Pons (tissue), 1 donor: ENCODE measurements at regions not wholly inside any gene's neighbourhood (a gene's known extent, or its start where the extent isn't known, plus 50 kb on each side); places are given as distances from the start of the nearest gene placed in this dataset.
"Not testable (repeated sequence)": the region's sequence is repeated elsewhere in the genome, so short reads cannot be mapped to it uniquely, and the experiment has no call there.

Source experiments
- DNase-seq: peaks from one replicate; pipeline ENCODE4 v3.0.0-alpha.2; 2016; ENCODE audit warnings: low spot score

GRCh38 chr10:65787571-65787970 is 1138.3 kb upstream of the LRRTM3 start:
- no peak for DNase-seq

- DNase-seq = no peak
Observed at GRCh38 chr10:65788271-65788670, 1137.6 kb upstream of the LRRTM3 start.

GRCh38 chr10:65791979-65792378 is 1133.9 kb upstream of the LRRTM3 start:
- no peak for DNase-seq

- DNase-seq = no peak
Observed at GRCh38 chr10:65793738-65794425, 1132.0 kb upstream of the LRRTM3 start.

- DNase-seq = not testable (repeated sequence)
Observed at GRCh38 chr10:65794861-65795260, 1131.0 kb upstream of the LRRTM3 start.

- DNase-seq = no peak
Observed at GRCh38 chr10:65796472-65796871, 1129.4 kb upstream of the LRRTM3 start.

GRCh38 chr10:65798133-65798532 is 1127.7 kb upstream of the LRRTM3 start:
- DNase-seq = no peak

- DNase-seq = no peak
Observed at GRCh38 chr10:65802391-65802790, 1123.4 kb upstream of the LRRTM3 start.

- no peak for DNase-seq
Observed at GRCh38 chr10:65805511-65805910, 1120.3 kb upstream of the LRRTM3 start.

- no peak for DNase-seq
Observed at GRCh38 chr10:65805993-65806392, 1119.8 kb upstream of the LRRTM3 start.

GRCh38 chr10:65808687-65809333 is 1117.0 kb upstream of the LRRTM3 start:
- no peak for DNase-seq

- no peak for DNase-seq
Observed at GRCh38 chr10:65811931-65812525, 1113.8 kb upstream of the LRRTM3 start.

GRCh38 chr10:65816536-65816935 is 1109.3 kb upstream of the LRRTM3 start:
- no peak for DNase-seq

- DNase-seq = no peak
Observed at GRCh38 chr10:65818990-65819389, 1106.8 kb upstream of the LRRTM3 start.

- DNase-seq = no peak
Observed at GRCh38 chr10:65827359-65827758, 1098.5 kb upstream of the LRRTM3 start.

GRCh38 chr10:65838811-65839210 is 1087.0 kb upstream of the LRRTM3 start:
- DNase-seq = no peak

GRCh38 chr10:65843203-65843602 is 1082.6 kb upstream of the LRRTM3 start:
- no peak for DNase-seq

- no peak for DNase-seq
Observed at GRCh38 chr10:65845916-65846315, 1079.9 kb upstream of the LRRTM3 start.

GRCh38 chr10:65846541-65846940 is 1079.3 kb upstream of the LRRTM3 start:
- DNase-seq = no peak

- no peak for DNase-seq
Observed at GRCh38 chr10:65846949-65847348, 1078.9 kb upstream of the LRRTM3 start.

- no peak for DNase-seq
Observed at GRCh38 chr10:65847436-65848230, 1078.2 kb upstream of the LRRTM3 start.

- no peak for DNase-seq
Observed at GRCh38 chr10:65858841-65859240, 1067.0 kb upstream of the LRRTM3 start.

GRCh38 chr10:65861249-65861648 is 1064.6 kb upstream of the LRRTM3 start:
- DNase-seq = no peak
